Endothelial cell of umbilical vein (primary cell): ENCODE measurements at regions not wholly inside any gene's neighbourhood (a gene's known extent, or its start where the extent isn't known, plus 50 kb on each side); places are given as distances from the start of the nearest gene placed in this dataset.

Source experiments
- BruUV-seq: library from RNA; stranded (reverse); fragments of 400-500 nt; replicated peaks from 2 replicates; lab custom pipeline; 2021; lab: Mats Ljungman, UMichigan
- CTCF ChIA-PET: fragments of 300-600, 350-600 bp; sonication (Branson Sonifier 250); formaldehyde crosslinking; loops from one replicate; lab custom pipeline; 2021; ENCODE audit warnings: antibody characterized with exemption, inconsistent platforms; lab: Charles Lee
- POLR2A ChIA-PET: fragments of 300-600, 350-600 bp; sonication (Branson Sonifier 250); formaldehyde crosslinking; loops from one replicate; lab custom pipeline; 2021; ENCODE audit warnings: antibody characterized with exemption, inconsistent platforms; lab: Charles Lee
- DNase-seq: peaks from one replicate; pipeline ENCODE4 v3.0.0-alpha.2; 2011; ENCODE audit warnings: low read depth, low spot score
- FAIRE-seq: peaks from 2 replicates; lab custom pipeline; 2011; peaks lifted over from hg19 to GRCh38; lab: Jason Lieb, UNC
- H2AFZ ChIP-seq: 2 replicates; pipeline ENCODE4 v1.6.0; 2012; ENCODE audit warnings: low read depth, low read length, control low read depth, inconsistent platforms
- H3K27ac ChIP-seq: 2 replicates; pipeline ENCODE4 v1.5.1; 2011; ENCODE audit warnings: low read depth, mild to moderate bottlenecking, control low read depth, low read length, moderate library complexity; ENCODE audit not compliant: insufficient read depth
- H3K27me3 ChIP-seq, 2 experiments: 2 replicates each; pipeline versions ENCODE4 v1.6.0 to v1.6.1; 2011; ENCODE audit warnings: low read length in 2 of 2, mixed read lengths in 1 of 2; ENCODE audit not compliant: control insufficient read depth in 2 of 2, insufficient read depth in 2 of 2
- H3K36me3 ChIP-seq, 2 experiments: 2 replicates in 1 of 2; 3 replicates in 1 of 2; pipeline ENCODE4 v1.5.1; 2011; ENCODE audit warnings: low read length in 2 of 2, mild to moderate bottlenecking in 1 of 2, moderate library complexity in 1 of 2; ENCODE audit not compliant: control insufficient read depth in 2 of 2, insufficient read depth in 2 of 2; ENCODE audit errors: extremely low read depth in 1 of 2
- H3K4me1 ChIP-seq: 3 replicates; pipeline ENCODE4 v1.5.1; 2011; ENCODE audit warnings: mild to moderate bottlenecking, low read length; ENCODE audit not compliant: control insufficient read depth, insufficient read depth; ENCODE audit errors: extremely low read depth
- H3K4me2 ChIP-seq: 2 replicates; pipeline ENCODE4 v1.6.1; 2011; ENCODE audit warnings: low read length, control low read depth, mixed read lengths; ENCODE audit not compliant: insufficient read depth
- H3K4me3 ChIP-seq, 3 experiments: fragments of 200-600 bp in 1 of 3; sonication (generic), shearing (Covaris generic) in 1 of 3; replicated peaks in 1 of 3; 2 replicates each; pipeline ENCODE4 v1.5.1; 2011 to 2016; ENCODE audit warnings: control low read depth in 3 of 3, low read length in 3 of 3, mild to moderate bottlenecking in 2 of 3, inconsistent platforms in 1 of 3, low read depth in 1 of 3, moderate library complexity in 1 of 3; ENCODE audit not compliant: insufficient read depth in 1 of 3
- H3K79me2 ChIP-seq: 2 replicates; pipeline ENCODE4 v1.6.0; 2012; ENCODE audit warnings: low read length, inconsistent platforms; ENCODE audit not compliant: control insufficient read depth, insufficient read depth
- H3K9ac ChIP-seq: replicated peaks from 2 replicates; pipeline ENCODE3; 2011; ENCODE audit warnings: low read length, control low read depth; ENCODE audit not compliant: insufficient read depth; ENCODE audit errors: extremely low read depth
- H3K9me1 ChIP-seq: replicated peaks from 3 replicates; pipeline ENCODE4 v1.6.0; 2011; ENCODE audit warnings: mild to moderate bottlenecking, low read length; ENCODE audit not compliant: control insufficient read depth, insufficient read depth; ENCODE audit errors: extremely low read depth
- H3K9me3 ChIP-seq: replicated peaks from 2 replicates; pipeline ENCODE4 v1.5.1; 2012; ENCODE audit warnings: low read length, inconsistent platforms; ENCODE audit not compliant: control insufficient read depth, insufficient read depth
- H4K20me1 ChIP-seq: replicated peaks from 2 replicates; pipeline ENCODE3; 2011; ENCODE audit warnings: mild to moderate bottlenecking, low read length; ENCODE audit not compliant: control insufficient read depth, insufficient read depth; ENCODE audit errors: extremely low read depth
- EZH2 ChIP-seq: IDR thresholded peaks from 2 replicates; pipeline ENCODE4 v1.6.1; 2012; ENCODE audit warnings: borderline replicate concordance, low read depth, mild to moderate bottlenecking, moderate library complexity, low read length, inconsistent platforms; ENCODE audit not compliant: severe bottlenecking
- FOS ChIP-seq: IDR thresholded peaks from 2 replicates; pipeline ENCODE4 v1.6.1; 2011; ENCODE audit warnings: mild to moderate bottlenecking, low read length, moderate library complexity, borderline replicate concordance; ENCODE audit not compliant: insufficient read depth
- GATA2 ChIP-seq: IDR thresholded peaks from 2 replicates; pipeline ENCODE4 v1.7.0; 2011; ENCODE audit warnings: low read depth, mild to moderate bottlenecking, moderate library complexity, mixed read lengths, low read length; ENCODE audit not compliant: insufficient read length, insufficient read depth
- JUN ChIP-seq: IDR thresholded peaks from 2 replicates; pipeline ENCODE4 v1.6.1; 2011; ENCODE audit warnings: borderline replicate concordance, low read depth; ENCODE audit not compliant: insufficient read length, insufficient read depth
- MYC ChIP-seq: IDR thresholded peaks from one replicate; pipeline ENCODE4 v1.6.1; 2011; ENCODE audit warnings: mild to moderate bottlenecking, low read depth, low read length
- POLR2A ChIP-seq: IDR thresholded peaks from 2 replicates; pipeline ENCODE4 v1.6.1; 2012; ENCODE audit warnings: low read depth, mild to moderate bottlenecking, control low read depth, low read length
- POLR2AphosphoS5 ChIP-seq: IDR thresholded peaks from 2 replicates; pipeline ENCODE4 v1.6.1; 2012; ENCODE audit warnings: low read depth, mild to moderate bottlenecking, control low read depth, low read length, moderate library complexity; ENCODE audit not compliant: insufficient read depth
- dilution Hi-C: fragments of 300-500 bp; cut with MboI; formaldehyde crosslinking; loops from one replicate; pipeline ENCODE4 v1.15.0; 2019; ENCODE audit warnings: low sequenced_read_pairs; ENCODE audit not compliant: extremely low pct_ligation_motif_present
- intact Hi-C: fragments of 100-400 bp; cut with micrococcal nuclease; formaldehyde crosslinking; loops from one replicate; pipeline ENCODE4 v1.10.0; 2022
- TF ChIP-seq, protein P1 (sequence below): IDR thresholded peaks from 2 replicates; pipeline ENCODE4 v1.6.1; 2011; ENCODE audit not compliant: insufficient read depth, insufficient read length
- TF ChIP-seq, protein P2 (sequence below), 2 donors: IDR thresholded peaks; 1 replicate in 1 of 2; 2 replicates in 1 of 2; pipeline ENCODE4 v1.5.1; 2011; ENCODE audit warnings: low read length in 2 of 2, mild to moderate bottlenecking in 2 of 2, moderate library complexity in 2 of 2, control low read depth in 1 of 2, inconsistent platforms in 1 of 2, low read depth in 1 of 2; ENCODE audit not compliant: insufficient read depth in 1 of 2; ENCODE audit errors: extremely low read depth in 1 of 2

DNA sequence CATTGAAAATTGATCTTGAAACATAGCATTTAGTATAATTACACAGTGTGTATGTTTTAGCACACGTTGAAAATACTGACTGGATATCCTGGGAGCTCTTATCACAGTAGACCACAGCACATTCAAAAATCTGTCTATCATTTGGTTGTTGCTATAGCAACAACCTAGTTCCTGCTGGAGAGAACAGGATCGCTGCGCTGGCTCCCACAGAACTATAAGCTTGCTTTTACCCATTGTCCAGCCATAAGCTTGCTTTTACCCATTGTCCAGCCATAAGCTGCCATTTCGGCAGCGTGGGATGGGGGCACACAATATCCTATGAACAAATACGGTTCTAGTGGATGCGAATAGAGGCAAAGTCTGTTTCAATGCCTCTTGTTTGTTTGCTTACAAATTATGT lies 70.4 kb upstream of the ST6GAL2 start:
- no peak overlapping the region for H3K27ac ChIP-seq
- H3K4me3 ChIP-seq, result no peak overlapping the region
- intact Hi-C loops, result no loop called here
- no peak for DNase-seq
- POLR2A ChIA-PET, result no interaction called here
- no peaks in the 10 kb centered on the region for H3K79me2 ChIP-seq
- BruUV-seq, result no TSS peak
- no peak overlapping the region for H3K4me2 ChIP-seq
- no peaks in the 10 kb centered on the region for H3K27me3 ChIP-seq
- H3K9me1 ChIP-seq, result no peaks in the 10 kb centered on the region
- CTCF ChIA-PET, result no interaction called here
- no peak for FAIRE-seq
- dilution Hi-C loops, result no loop called here
- H3K4me1 ChIP-seq, result no peaks in the 10 kb centered on the region
- H4K20me1 ChIP-seq, result no peaks in the 10 kb centered on the region
- H3K9ac ChIP-seq, result no peak overlapping the region
- no peaks in the 10 kb centered on the region for H3K36me3 ChIP-seq
- H2AFZ ChIP-seq, result no peak overlapping the region
- no peak for TF ChIP-seq POLR2AphosphoS5
- TF ChIP-seq MYC, result no peak
- no peak for TF ChIP-seq GATA2
- TF ChIP-seq POLR2A, result no peak
- TF ChIP-seq, protein P1, sequence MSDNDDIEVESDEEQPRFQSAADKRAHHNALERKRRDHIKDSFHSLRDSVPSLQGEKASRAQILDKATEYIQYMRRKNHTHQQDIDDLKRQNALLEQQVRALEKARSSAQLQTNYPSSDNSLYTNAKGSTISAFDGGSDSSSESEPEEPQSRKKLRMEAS, result no peak
- no peak for TF ChIP-seq EZH2
- TF ChIP-seq FOS, result no peak
- TF ChIP-seq, protein P2, sequence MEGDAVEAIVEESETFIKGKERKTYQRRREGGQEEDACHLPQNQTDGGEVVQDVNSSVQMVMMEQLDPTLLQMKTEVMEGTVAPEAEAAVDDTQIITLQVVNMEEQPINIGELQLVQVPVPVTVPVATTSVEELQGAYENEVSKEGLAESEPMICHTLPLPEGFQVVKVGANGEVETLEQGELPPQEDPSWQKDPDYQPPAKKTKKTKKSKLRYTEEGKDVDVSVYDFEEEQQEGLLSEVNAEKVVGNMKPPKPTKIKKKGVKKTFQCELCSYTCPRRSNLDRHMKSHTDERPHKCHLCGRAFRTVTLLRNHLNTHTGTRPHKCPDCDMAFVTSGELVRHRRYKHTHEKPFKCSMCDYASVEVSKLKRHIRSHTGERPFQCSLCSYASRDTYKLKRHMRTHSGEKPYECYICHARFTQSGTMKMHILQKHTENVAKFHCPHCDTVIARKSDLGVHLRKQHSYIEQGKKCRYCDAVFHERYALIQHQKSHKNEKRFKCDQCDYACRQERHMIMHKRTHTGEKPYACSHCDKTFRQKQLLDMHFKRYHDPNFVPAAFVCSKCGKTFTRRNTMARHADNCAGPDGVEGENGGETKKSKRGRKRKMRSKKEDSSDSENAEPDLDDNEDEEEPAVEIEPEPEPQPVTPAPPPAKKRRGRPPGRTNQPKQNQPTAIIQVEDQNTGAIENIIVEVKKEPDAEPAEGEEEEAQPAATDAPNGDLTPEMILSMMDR (IDR thresholded peaks at IDR 0.05; ENCODE audit: extremely low read depth in 1 of 2, insufficient read depth in 1 of 2, low read depth in 1 of 2, low read length in 2 of 2), result no peak
- TF ChIP-seq JUN, result no peak
- H3K9me3 ChIP-seq, result no peaks in the 10 kb centered on the region
